Islet of Langerhans (tissue), 1 donor: ENCODE measurements at regions not wholly inside any gene's neighbourhood (a gene's known extent, or its start where the extent isn't known, plus 50 kb on each side); places are given as distances from the start of the nearest gene placed in this dataset.

ENCODE experiments used
- FAIRE-seq: peaks from one replicate; lab custom pipeline; 2011; peaks lifted over from hg19 to GRCh38; lab: Jason Lieb, UNC

- FAIRE-seq = no peak
Measured at GRCh38 chr1:196001188-196001587, 607.1 kb downstream of the KCNT2 start.

DNA sequence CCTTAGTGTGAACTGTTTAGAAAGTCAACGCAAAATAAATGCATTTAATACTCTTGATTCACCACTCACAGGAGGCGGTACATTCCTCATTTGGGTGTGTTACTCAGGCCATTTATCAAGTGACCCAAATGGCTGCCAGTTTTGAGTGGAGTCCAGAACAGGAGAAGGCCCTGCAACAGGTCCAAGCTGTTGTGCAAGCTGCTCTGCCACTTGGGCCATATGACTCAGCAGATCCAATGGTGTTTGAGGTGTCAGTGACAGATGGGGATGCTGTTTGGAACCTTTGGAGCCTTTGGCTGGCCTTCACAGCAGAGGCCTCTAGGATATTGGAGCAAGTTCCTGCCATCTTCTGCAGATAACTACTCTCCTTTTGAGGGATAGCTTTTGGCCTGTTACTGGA lies 609.2 kb downstream of the KCNT2 start:
- no peak for FAIRE-seq

DNA sequence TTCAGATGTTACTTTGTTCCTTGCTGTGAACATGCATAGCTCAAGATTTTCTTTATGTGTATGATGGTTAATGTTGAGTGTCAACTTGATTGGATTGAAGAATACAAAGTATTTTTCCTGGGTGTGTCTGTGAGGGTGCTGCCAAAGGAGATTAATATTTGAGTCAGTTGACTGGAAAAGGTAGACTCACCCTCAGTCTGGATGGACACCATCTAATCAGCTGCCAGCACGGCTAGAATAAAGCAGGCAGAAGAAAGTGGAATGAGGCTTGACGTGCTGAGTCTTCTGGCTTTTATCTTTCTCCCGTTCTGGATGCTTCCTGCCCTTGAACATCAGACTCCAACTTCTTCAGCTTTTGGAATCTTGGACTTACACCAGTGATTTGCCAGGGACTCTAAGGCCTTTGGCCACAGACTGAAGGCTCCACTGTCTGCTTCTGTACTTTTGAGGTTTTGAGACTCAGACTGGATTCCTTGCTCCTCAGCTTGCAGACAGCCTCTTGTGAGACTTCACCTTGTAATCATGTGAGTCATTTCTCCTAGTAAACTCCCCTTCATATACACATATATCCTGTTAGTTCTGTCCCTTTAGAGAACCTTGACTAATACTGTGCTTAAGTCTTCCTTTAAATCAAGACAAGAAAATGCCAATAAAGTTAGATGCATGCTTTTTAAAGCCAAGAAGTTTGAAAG lies 626.6 kb downstream of the KCNT2 start:
- no peak for FAIRE-seq

DNA sequence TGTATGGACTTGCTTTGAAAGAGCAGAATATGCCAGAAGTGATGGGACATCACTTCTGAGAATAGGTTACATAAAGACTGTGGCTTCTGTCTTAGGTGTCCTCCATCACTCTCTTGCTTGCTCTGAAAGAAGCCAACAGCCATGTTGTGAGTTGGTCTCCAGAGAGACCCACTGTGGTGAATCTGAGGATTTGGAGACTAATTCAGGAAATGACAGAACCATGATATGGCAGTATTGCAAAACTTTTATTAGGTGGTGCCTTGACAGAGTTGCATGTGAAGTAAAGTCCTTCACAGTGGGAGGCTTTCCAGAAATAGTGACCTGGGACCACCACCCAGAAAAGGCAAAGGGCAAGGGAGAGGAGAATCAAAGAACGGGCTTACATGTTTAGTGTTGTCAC lies 628.6 kb downstream of the KCNT2 start:
- FAIRE-seq = no peak

DNA sequence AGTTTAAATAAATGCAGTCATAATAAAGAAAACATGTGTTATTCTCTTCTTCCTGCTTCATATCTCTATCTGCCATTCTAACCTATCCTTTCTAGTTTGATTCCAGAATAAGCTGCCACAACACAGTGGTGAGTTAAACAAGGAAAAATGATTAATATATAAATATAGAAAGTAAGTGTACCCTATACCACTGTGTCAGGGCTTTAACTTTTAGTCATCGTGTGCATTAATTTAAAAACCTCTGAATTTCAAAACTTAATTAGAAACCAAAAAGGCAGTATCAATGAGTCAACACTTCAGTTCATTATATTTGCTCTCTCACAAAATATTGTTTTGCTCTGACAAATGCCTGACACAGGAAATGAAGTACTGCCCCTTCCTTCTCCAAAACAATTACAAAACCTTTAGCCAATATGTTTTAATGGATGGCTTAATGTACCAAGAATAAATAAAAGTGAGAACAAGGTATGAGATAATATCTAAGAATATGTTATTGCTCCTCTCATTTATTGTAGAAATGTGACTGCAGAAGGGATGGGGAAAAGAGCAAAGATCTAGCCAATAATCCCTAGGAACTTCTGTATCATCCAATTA lies 634.8 kb downstream of the KCNT2 start:
- no peak for FAIRE-seq

DNA sequence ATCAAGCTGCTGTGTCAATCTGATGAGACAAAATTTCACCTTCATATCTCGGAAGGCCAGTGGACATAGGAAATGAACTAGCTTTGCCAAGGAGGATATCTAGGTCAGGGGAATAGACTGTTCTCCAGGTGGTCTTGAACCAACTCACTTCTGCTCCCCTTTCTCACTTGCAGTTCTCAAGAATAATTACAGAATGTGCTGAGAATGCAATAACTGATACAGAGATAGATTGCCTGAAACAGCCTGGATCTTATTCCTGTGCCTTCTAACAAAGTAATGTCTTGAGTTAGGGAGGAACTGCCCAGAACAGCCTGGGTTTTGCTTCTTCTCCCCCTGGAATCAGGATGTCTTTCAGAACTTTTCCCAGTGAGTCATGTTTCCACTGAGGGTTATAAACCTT lies 636.7 kb downstream of the KCNT2 start:
- no peak for FAIRE-seq

DNA sequence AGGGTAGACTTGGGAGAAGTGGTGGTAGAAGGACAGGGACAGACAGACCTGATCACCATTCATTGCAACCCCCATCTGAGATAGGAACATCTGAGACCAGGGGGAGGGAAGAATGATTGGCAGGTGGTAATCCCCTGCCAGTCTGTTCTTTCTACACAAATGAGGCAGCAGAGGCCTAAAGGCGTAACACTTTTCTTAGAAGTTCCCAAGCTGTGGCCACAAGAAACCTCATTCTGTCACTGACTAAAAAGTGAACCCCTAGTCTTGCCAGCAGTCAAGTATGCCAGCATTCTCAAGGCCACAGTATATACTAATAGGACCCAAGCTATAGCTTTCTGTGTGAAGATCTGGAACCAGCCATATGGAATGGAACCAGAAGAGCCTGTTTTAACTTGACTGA lies 638.0 kb downstream of the KCNT2 start:
- FAIRE-seq = no peak

DNA sequence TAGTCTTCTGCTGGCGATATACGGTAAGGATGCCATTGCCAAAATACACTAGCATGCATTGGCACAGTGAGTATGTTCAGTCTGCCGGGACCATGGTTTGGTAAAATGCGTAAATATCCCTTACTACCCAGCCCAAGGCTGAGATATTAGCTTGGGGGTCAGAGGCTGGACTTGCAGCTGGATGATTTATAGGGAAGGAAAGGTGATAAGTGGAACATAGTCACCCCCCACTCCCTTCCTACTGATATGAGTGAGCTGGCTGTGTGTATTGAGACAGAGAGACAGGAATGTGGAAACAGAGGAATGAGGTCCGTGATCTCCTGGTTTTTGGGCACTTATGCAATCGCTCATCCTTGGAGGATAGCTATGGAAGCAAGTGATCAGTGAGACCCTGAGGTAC lies 642.8 kb downstream of the KCNT2 start:
- no peak for FAIRE-seq

GRCh38 chr1:195965036-195965435 lies 643.2 kb downstream of the KCNT2 start:
- FAIRE-seq = no peak

DNA sequence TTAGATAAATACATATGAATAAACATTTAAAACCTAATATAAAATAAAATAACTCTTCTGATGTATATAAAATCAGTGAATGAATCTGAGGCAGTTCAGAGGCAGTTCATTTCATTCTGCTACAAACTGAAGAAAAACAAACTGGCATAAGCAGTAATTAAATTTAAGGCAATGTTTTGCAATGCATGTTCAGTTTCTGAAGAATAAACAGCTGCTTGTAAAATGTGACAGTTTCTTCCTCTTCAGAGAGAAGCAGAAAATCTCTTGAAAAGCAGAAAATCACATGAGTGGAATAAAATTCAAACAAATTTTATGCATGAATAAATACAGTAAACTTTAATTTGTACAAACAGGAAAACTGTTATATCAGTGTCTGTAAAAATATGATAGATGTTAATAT lies 643.7 kb downstream of the KCNT2 start:
- FAIRE-seq = no peak

DNA sequence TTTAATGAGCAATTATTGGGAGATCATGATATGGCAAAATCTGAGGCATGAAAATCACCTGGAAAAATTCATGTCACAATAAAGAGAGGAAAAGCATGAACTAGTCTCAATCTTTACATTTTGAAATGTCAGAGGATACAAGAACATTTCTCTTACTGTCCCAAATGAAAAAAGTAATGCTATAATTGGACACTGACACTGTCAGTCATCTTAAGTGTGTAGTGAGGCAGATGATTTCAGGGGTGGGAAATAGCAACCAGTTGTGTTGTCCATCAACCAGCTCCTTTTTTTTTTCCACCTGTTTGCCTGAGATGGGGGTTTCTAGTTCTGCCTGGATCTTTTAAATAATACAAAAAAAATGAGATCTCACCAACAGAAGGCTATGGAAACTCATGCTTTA lies 646.2 kb downstream of the KCNT2 start:
- FAIRE-seq = no peak

DNA sequence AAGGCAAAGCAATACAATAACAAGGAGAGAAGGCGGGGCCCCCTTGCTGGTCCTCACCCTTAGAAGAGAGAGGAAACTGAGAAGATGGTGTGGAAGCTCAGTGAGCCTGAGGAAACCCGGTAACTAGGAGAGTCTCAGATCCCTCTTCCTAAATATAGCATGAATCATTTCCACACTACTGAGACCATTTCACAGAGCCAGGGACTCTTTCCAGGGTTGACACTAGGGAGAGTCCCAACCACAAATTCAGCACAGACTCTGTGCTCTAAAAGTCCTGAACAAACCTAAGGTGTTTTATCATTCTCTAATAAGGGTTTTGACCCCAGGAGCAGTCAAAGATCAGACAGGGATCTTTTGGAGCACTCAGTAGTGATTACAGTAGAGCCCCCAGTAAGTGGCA lies 647.7 kb downstream of the KCNT2 start:
- FAIRE-seq = no peak

DNA sequence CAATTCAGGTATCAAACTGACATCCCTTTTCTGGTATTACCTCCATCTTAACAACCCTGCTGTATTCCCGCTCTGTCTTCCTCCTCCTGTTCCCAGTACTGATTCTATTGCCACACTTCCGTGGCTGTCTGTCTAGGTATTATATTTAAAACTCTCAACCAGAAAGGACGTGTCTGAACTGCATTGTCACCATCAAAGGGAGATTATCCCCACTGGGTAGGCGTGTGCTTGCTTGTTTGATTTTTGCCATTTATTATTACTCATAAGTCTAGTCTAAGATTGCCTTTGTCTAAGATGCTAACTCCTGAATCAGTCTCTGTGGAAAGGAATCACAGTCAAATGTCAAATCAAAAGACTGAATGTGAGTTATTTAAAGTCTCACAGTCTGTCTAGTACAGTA lies 650.1 kb downstream of the KCNT2 start:
- no peak for FAIRE-seq

DNA sequence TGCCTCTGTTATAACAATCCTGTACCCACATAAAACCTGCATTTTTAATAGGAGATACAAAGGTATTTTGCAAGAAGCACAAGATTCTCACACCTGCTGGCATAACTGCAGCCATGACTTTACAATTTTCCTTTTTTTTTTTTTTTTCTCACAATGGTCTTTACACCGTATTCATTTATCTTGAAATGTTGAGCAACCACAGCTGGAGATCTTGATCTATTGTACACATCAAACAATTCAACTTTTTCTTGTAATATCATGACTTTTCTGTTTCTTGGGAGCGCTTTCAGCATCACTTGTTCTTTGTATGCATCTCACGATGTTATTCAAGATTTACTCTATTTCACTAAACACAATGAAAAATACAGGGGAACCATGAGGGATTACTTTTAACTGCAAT lies 651.4 kb downstream of the KCNT2 start:
- no peak for FAIRE-seq

- FAIRE-seq = no peak
Measured at GRCh38 chr1:195954848-195955247, 653.4 kb downstream of the KCNT2 start.

DNA sequence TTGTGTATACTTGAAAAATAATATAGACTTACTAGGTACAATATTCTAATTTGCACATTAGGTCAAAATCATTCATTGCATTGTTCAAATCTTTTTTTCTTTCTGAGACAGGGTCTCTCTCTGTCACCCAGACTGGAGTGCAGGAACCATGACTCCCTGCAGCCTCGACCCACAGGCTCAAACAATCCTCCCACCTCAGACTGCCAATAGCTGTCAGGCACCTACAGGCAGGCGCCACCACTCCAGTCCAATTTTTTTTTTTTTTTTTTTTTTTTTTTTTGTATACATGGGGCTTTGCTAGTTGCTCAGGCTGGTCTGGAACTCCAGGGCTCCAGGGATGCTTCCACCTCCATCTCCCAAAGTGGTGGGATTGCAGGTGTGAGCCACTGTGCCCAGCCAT lies 656.9 kb downstream of the KCNT2 start:
- no peak for FAIRE-seq

DNA sequence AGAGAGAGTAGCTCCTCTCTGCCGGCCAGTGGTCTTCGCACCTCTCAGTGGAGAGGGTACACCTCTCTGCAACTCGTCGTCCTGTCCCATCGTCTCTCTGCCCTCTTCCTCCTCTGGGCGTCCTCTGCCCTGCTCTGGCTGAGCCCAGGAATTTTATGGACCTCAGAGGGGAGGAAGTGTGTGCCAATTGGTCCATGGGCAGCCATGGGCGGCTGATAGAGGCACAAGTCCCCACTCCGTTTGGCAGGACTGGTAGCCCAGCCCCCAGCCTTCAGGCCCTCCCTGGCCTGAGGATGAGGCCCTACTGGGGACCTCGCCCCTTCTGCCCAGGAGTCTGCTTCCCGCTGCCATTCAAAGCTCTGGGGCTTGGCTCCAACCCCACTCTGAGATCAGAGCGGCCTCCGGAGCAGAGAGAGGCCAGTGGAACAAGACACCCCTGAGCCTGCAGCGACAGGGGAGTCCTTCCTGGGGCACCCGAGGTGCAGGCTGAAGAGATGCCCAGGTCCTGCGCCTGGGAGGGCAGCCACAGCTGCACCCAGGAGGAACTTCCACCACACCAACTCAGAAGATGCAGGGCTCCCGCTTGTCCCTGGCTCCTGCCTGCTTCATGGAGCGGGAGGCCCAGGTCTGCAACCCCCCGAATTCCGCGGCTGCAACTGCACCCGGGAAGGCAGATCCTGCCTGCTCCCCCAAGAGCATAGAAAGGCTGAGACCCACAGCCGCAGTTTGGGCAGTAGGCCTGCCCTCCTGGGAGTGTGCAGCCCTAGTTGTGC lies 659.9 kb downstream of the KCNT2 start:
- FAIRE-seq = no peak

GRCh38 chr1:195946500-195946899 lies 661.7 kb downstream of the KCNT2 start:
- FAIRE-seq = no peak

DNA sequence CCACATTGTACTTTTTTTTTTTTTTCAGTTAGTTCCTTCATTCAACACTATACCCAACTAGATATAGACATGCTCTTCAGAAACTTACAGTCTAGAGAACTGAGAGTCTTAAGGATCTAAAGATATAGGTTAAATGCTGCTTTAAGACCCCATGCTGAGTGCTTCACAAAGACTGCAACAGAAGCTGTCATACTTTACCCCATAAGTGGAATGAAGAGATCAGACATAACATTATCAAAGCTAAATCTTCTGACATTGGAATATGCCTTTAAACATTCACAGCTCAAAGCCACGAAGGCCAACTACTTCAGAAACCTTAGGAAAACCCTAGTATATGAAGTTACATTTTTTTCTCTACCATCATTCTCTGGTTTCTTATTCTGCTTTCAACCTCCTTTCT lies 666.4 kb downstream of the KCNT2 start:
- FAIRE-seq = no peak

DNA sequence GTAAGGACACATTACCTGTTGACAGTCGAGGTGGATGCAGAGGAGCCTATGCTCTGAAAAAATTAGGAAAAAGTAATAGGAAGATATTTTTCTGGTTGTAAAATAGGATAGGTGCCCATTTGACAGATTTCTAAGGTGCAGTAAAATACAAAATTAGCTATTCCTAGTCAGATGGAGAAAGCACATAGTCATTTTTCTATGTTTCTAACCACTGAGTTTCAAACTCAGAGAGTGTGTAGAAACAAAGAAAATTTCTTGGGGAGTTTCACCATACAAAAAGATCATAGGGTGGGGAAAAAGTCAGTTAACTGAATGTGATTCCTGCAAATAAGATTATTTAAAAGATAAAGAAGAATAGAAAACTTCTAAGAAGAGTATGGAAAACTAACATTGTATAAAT lies 666.9 kb downstream of the KCNT2 start:
- FAIRE-seq = no peak

DNA sequence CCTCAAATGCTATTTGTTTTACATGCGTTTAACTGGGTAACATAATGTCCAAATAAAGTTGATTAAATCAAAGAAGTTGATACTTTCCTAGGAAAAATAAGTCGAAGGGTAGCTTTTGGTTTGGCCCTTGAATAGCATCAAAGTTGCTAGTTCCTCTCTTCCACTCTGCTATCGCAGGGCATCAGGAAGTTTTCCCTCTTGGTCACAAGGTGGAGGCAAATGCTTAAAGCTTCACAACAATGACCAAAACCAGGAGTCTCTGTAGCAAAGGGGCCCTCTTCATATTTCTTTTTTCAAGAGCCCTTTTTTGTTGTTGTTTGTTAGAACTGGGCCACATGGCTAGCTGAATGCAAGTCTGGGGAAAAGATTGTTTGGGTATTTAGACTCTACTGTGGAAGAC lies 668.4 kb downstream of the KCNT2 start:
- FAIRE-seq = no peak

- FAIRE-seq = no peak
Measured at GRCh38 chr1:195934817-195935553, 673.3 kb downstream of the KCNT2 start.

GRCh38 chr1:195933835-195934234 lies 674.4 kb downstream of the KCNT2 start:
- no peak for FAIRE-seq
